GM12878 (cell line): ENCODE measurements at regions not wholly inside any gene's neighbourhood (a gene's known extent, or its start where the extent isn't known, plus 50 kb on each side); places are given as distances from the start of the nearest gene placed in this dataset.

ENCODE experiments used
- ATAC-seq: fragments of 200-7000 bp; cut with Tn5 transposase; 3 replicates; pipeline ENCODE4 v1.9.1; 2020; ENCODE audit warnings: mild to moderate bottlenecking, moderate library complexity
- BruUV-seq: library from RNA; stranded (reverse); fragments of 400-500 nt; replicated peaks from 2 replicates; lab custom pipeline; 2021; lab: Mats Ljungman, UMichigan
- CTCF ChIA-PET: fragments of 300-600 bp; sonication (Branson Sonifier 250); formaldehyde crosslinking; extraction: SDS; loops from one replicate; lab custom pipeline; 2021; ENCODE audit warnings: inconsistent platforms; lab: Yijun Ruan, JAX
- POLR2A ChIA-PET: fragments of 350-600 bp; formaldehyde crosslinking; extraction: SDS; loops from one replicate; lab custom pipeline; 2021; ENCODE audit warnings: inconsistent platforms; lab: Charles Lee
- RAD21 ChIA-PET: fragments of 300-600 bp; sonication (Branson Sonifier 250); formaldehyde crosslinking; loops from one replicate; lab custom pipeline; 2023; ENCODE audit warnings: antibody characterized with exemption; ENCODE audit not compliant: unreplicated experiment; lab: Charles Lee
- SMC1A ChIA-PET: fragments of 300-600 bp; sonication (Branson Sonifier 250); formaldehyde crosslinking; loops from one replicate; lab custom pipeline; 2023; ENCODE audit not compliant: unreplicated experiment, uncharacterized antibody; lab: Charles Lee
- DNase-seq: peaks from one replicate; pipeline ENCODE4 v3.0.0-alpha.2; 2011; ENCODE audit warnings: low read depth, low spot score
- FAIRE-seq: peaks from 3 replicates; lab custom pipeline; 2011; peaks lifted over from hg19 to GRCh38; lab: Jason Lieb, UNC
- H2AFZ ChIP-seq: 2 replicates; pipeline ENCODE4 v1.6.0; 2011; ENCODE audit warnings: low read depth, low read length, control low read depth; ENCODE audit not compliant: control insufficient read depth
- H3K27ac ChIP-seq: 2 replicates; pipeline ENCODE4 v1.5.1; 2011; ENCODE audit warnings: control low read depth; ENCODE audit not compliant: control insufficient read depth, insufficient read depth
- H3K27me3 ChIP-seq, 2 experiments: replicated peaks in 1 of 2; 2 replicates each; pipeline versions ENCODE4 v1.6.0 to v1.6.1; 2011; ENCODE audit warnings: low read length in 1 of 2; ENCODE audit not compliant: control insufficient read depth in 2 of 2, insufficient read depth in 2 of 2
- H3K36me3 ChIP-seq, 2 experiments: 2 replicates each; pipeline ENCODE4 v1.5.1; 2011; ENCODE audit warnings: low read length in 1 of 2; ENCODE audit not compliant: control insufficient read depth in 2 of 2, insufficient read depth in 2 of 2
- H3K4me1 ChIP-seq: 2 replicates; pipeline ENCODE4 v1.6.1; 2011; ENCODE audit warnings: mild to moderate bottlenecking, low read length, moderate library complexity, mixed read lengths; ENCODE audit not compliant: control insufficient read depth, insufficient read depth
- H3K4me2 ChIP-seq: 2 replicates; pipeline ENCODE4 v1.6.0; 2011; ENCODE audit warnings: control low read depth; ENCODE audit not compliant: control insufficient read depth, insufficient read depth
- H3K4me3 ChIP-seq: fragments of 200-600 bp; sonication (generic); 2 replicates; pipeline ENCODE4 v1.5.1; 2016
- H3K79me2 ChIP-seq: 2 replicates; pipeline ENCODE4 v1.6.0; 2011; ENCODE audit warnings: low read length; ENCODE audit not compliant: control insufficient read depth, insufficient read depth
- H3K9ac ChIP-seq: 2 replicates; pipeline ENCODE4 v1.8.0; 2011; ENCODE audit warnings: low read length, control low read depth, mixed read lengths; ENCODE audit not compliant: control insufficient read depth, insufficient read depth
- H3K9me3 ChIP-seq: replicated peaks from 3 replicates; pipeline ENCODE4 v1.5.1; 2011; ENCODE audit warnings: mild to moderate bottlenecking, low read length; ENCODE audit not compliant: control insufficient read depth, insufficient read depth
- H4K20me1 ChIP-seq: 2 replicates; pipeline ENCODE4 v1.6.0; 2011; ENCODE audit not compliant: control insufficient read depth, insufficient read depth
- CREB1 ChIP-seq: IDR thresholded peaks from 2 replicates; pipeline ENCODE4 v1.6.1; 2012; ENCODE audit warnings: low read depth, mild to moderate bottlenecking, inconsistent platforms
- CREM ChIP-seq: IDR thresholded peaks from 2 replicates; pipeline ENCODE4 v1.6.1; 2014; ENCODE audit warnings: antibody characterized with exemption, low read depth
- KDM1A ChIP-seq: fragments of 200-600 bp; sonication (generic); IDR thresholded peaks from 2 replicates; pipeline ENCODE4 v1.6.1; 2016; ENCODE audit warnings: borderline replicate concordance
- MTA3 ChIP-seq: IDR thresholded peaks from 2 replicates; pipeline ENCODE4 v1.6.1; 2012; ENCODE audit warnings: low read length, inconsistent platforms, borderline replicate concordance
- MYB ChIP-seq: fragments of 150-350 bp; IDR thresholded peaks from 2 replicates; pipeline ENCODE4 v1.6.1; 2014; ENCODE audit warnings: mild to moderate bottlenecking, low read depth, low read length, borderline replicate concordance
- MYC ChIP-seq: IDR thresholded peaks from 2 replicates; pipeline ENCODE4 v1.6.1; 2011; ENCODE audit warnings: mild to moderate bottlenecking, low read length, moderate library complexity, inconsistent platforms; ENCODE audit not compliant: insufficient read depth, insufficient replicate concordance, insufficient read length, severe bottlenecking
- NR2C1 ChIP-seq: fragments of 450-650 bp; IDR thresholded peaks from 2 replicates; pipeline ENCODE4 v1.6.1; 2017; ENCODE audit warnings: antibody characterized with exemption, mild to moderate bottlenecking, moderate library complexity
- PAX5 ChIP-seq: IDR thresholded peaks from 2 replicates; pipeline ENCODE4 v1.6.1; 2011; ENCODE audit warnings: low read depth, low read length, borderline replicate concordance
- POLR2A ChIP-seq: IDR thresholded peaks from 2 replicates; pipeline ENCODE4 v1.6.1; 2011; ENCODE audit warnings: low read depth, mild to moderate bottlenecking, low read length
- SMARCA5 ChIP-seq: fragments of 450-650 bp; IDR thresholded peaks from 2 replicates; pipeline ENCODE4 v1.6.1; 2017; ENCODE audit warnings: mild to moderate bottlenecking
- SPI1 ChIP-seq: IDR thresholded peaks from 2 replicates; pipeline ENCODE4 v1.6.1; 2011; ENCODE audit warnings: low read depth, mild to moderate bottlenecking, low read length, moderate library complexity, borderline replicate concordance; ENCODE audit not compliant: insufficient read depth
- SREBF1 ChIP-seq: IDR thresholded peaks from 2 replicates; pipeline ENCODE4 v1.6.1; 2012; ENCODE audit warnings: mild to moderate bottlenecking, low read length
- TARDBP ChIP-seq: IDR thresholded peaks from 2 replicates; pipeline ENCODE4 v1.6.1; 2016; ENCODE audit warnings: borderline replicate concordance
- TBL1XR1 ChIP-seq: IDR thresholded peaks from 2 replicates; pipeline ENCODE4 v1.6.1; 2012; ENCODE audit warnings: low read depth, low read length, improper control_type of control experiment
- TCF12 ChIP-seq: IDR thresholded peaks from 2 replicates; pipeline ENCODE4 v1.6.1; 2011; ENCODE audit warnings: low read depth, mild to moderate bottlenecking, low read length
- ZNF274 ChIP-seq: IDR thresholded peaks from one replicate; pipeline ENCODE4 v1.8.0; 2011; ENCODE audit not compliant: insufficient read length, insufficient read depth
- ZNF622 ChIP-seq: fragments of 450-650 bp; IDR thresholded peaks from 2 replicates; pipeline ENCODE4 v1.6.1; 2017; ENCODE audit warnings: mild to moderate bottlenecking, inconsistent platforms
- ZZZ3 ChIP-seq: IDR thresholded peaks from 2 replicates; pipeline ENCODE4 v1.6.1; 2011; ENCODE audit warnings: low read depth; ENCODE audit not compliant: control insufficient read depth, insufficient read length
- WGBS: methylation state at CpG from one replicate; pipeline ENCODE4 v1.1.6; 2016; ENCODE audit warnings: low lambda C conversion rate; ENCODE audit not compliant: insufficient replicate concordance, insufficient coverage; ENCODE audit errors: missing lambda C conversion rate; 5-methylcytosine and 5-hydroxymethylcytosine counted together
- in situ Hi-C: fragments of 300-500 bp; cut with MboI; formaldehyde crosslinking; loops from 9 replicates; pipeline ENCODE4 v1.14.3; 2018; ENCODE audit warnings: mixed read lengths
- intact Hi-C: fragments of 100-400 bp; cut with micrococcal nuclease; formaldehyde crosslinking; loops from one replicate; pipeline ENCODE4 v1.14.2; 2022; ENCODE audit not compliant: unreplicated experiment
- TF ChIP-seq, protein P1 (sequence below): fragments of 450-650 bp; IDR thresholded peaks from 2 replicates; pipeline ENCODE4 v1.6.1; 2014; ENCODE audit warnings: mild to moderate bottlenecking

DNA sequence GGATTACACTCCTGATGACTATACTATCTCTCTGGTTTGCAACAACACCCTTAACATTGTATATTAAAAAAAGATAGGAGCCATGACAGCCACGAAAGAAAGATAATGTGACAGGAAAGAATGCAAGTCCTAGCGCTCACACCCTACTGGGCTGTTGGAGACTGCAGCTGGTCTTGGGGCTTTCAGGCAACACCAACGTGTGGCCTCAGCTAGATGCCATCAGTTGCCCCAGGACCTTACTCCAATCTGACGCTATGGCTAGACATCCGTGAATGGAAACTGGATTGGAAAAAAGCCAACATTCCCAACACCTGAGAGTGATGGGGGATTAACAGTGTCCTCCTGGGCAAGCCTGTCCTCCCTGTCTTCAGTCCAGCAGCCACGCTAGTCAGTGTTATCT is 357.4 kb upstream of the GULP1 start (continued):
- TF ChIP-seq MYB (no peak), TCF12 (no peak)

DNA sequence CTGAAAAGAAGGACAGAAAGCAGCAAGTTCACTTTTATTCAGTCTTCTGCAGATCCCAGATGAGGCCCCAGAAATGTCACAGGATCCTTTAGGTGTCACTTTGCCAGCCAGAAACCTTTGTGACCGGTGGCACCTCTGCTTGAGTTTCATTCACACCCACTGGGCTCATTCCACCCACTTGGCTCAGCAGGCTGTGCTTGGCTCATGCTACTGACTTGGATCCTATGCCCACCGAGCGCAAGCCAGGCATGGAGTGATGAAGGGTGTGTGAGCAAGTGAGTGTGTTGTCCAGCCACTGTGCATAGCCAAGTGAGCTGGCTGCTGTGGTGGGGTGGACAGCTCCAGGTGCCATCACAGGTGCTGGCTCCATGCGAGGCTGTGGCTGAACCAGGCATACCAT is 357.0 kb upstream of the GULP1 start:
- RAD21 ChIA-PET: no interaction called here
- Histone ChIP-seq H3K36me3 (no peaks in the 10 kb centered on the region), H3K4me3 (no peak overlapping the region), H3K9me3 (no peaks in the 10 kb centered on the region), H4K20me1 (no peaks in the 10 kb centered on the region; the same call in 1 of the 2 replicates), H3K4me1 (no peaks in the 10 kb centered on the region), H3K27me3 (no peaks in the 10 kb centered on the region; a peak in 1 of 4 replicates), H3K9ac (no peak overlapping the region), H2AFZ (no peak overlapping the region), H3K27ac (no peak overlapping the region), H3K4me2 (no peak overlapping the region), H3K79me2 (no peaks in the 10 kb centered on the region)
- CTCF ChIA-PET: no interaction called here
- intact Hi-C loops: no loop called here
- in situ Hi-C loops: no loop called here
- TF ChIP-seq NR2C1 (no peak), SPI1 (no peak), TARDBP (no peak), MTA3 (no peak), SMARCA5 (no peak), CREB1 (no peak), ZZZ3 (no peak), POLR2A (no peak), MYC (no peak), KDM1A (no peak), ZNF622 (no peak), TBL1XR1 (no peak), SREBF1 (no peak), PAX5 (no peak), ZNF274 (no peak), CREM (no peak)
- TF ChIP-seq, protein P1, sequence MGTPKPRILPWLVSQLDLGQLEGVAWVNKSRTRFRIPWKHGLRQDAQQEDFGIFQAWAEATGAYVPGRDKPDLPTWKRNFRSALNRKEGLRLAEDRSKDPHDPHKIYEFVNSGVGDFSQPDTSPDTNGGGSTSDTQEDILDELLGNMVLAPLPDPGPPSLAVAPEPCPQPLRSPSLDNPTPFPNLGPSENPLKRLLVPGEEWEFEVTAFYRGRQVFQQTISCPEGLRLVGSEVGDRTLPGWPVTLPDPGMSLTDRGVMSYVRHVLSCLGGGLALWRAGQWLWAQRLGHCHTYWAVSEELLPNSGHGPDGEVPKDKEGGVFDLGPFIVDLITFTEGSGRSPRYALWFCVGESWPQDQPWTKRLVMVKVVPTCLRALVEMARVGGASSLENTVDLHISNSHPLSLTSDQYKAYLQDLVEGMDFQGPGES: no peak
- FAIRE-seq (no peak), ATAC-seq (no peak), DNase-seq (no peak)
- POLR2A ChIA-PET: no interaction called here
- SMC1A ChIA-PET: no interaction called here
- 32% methylated on average over 4 of the region's 4 CpGs for WGBS
- no TSS peak for BruUV-seq
